Fibroblast of mammary gland (primary cell): ENCODE measurements at regions not wholly inside any gene's neighbourhood (a gene's known extent, or its start where the extent isn't known, plus 50 kb on each side); places are given as distances from the start of the nearest gene placed in this dataset.

Experiments
- DNase-seq: peaks from one replicate; pipeline ENCODE4 v3.0.0-alpha.2; 2010; ENCODE audit warnings: low read depth
- H3K4me3 ChIP-seq: 2 replicates; pipeline ENCODE4 v1.5.1; 2011; ENCODE audit warnings: low read depth, mild to moderate bottlenecking, low read length, moderate library complexity; ENCODE audit not compliant: control insufficient read depth
- CTCF ChIP-seq: conservative IDR thresholded peaks from 2 replicates; pipeline ENCODE4 v1.5.1; 2011; ENCODE audit warnings: low read depth, low read length, inconsistent platforms; ENCODE audit not compliant: control insufficient read depth, insufficient read depth

- no peak overlapping the region for H3K4me3 ChIP-seq
- no peak for TF ChIP-seq CTCF
- no peak for DNase-seq
Measured at GRCh38 chr16:27665881-27666280, 115.9 kb downstream of the KATNIP start.

- H3K4me3 ChIP-seq: no peak overlapping the region
- TF ChIP-seq CTCF: no peak
- DNase-seq: no peak
Measured at GRCh38 chr16:27670071-27670810, 120.3 kb downstream of the KATNIP start.

- no peak for DNase-seq
Measured at GRCh38 chr16:27671410-27671809, 121.5 kb downstream of the KATNIP start.

GRCh38 chr16:27676839-27677238, 126.9 kb downstream of the KATNIP start:
- H3K4me3 ChIP-seq: no peak overlapping the region
- peak; percentile 22 for DNase-seq
- TF ChIP-seq CTCF: no peak

More at GRCh38 chr16:27671410-27671809, 121.5 kb downstream of the KATNIP start:
- no peak overlapping the region for H3K4me3 ChIP-seq
- no peak for TF ChIP-seq CTCF

- TF ChIP-seq CTCF: no peak
- no peak for DNase-seq
- no peak overlapping the region for H3K4me3 ChIP-seq
Measured at GRCh38 chr16:27677263-27677662, 127.3 kb downstream of the KATNIP start.

GRCh38 chr16:27678955-27679354, 129.0 kb downstream of the KATNIP start:
- no peak for DNase-seq
- H3K4me3 ChIP-seq: no peak overlapping the region
- TF ChIP-seq CTCF: no peak
